ENCODE measurements at regions not wholly inside any gene's neighbourhood (a gene's known extent, or its start where the extent isn't known, plus 50 kb on each side); places are given as distances from the start of the nearest gene placed in this dataset.

GRCh38 chr4:131098976-131099375 is 2003.0 kb downstream of the C4orf33 start:
- DNase-seq, result no peak
- H3K79me1 ChIP-seq (ENCODE audit: low read length), result no peaks in the 10 kb centered on the region
- no peak overlapping the region for H4K8ac ChIP-seq (ENCODE audit: low read depth, low read length)
- H2BK5ac ChIP-seq (ENCODE audit: low read depth, low read length, poor library complexity), result no peak overlapping the region
- H2BK120ac ChIP-seq (ENCODE audit: insufficient read depth, low read length, poor library complexity), result no peak overlapping the region
- peak overlapping the region; percentile 30 for H3K4me3 ChIP-seq (ENCODE audit: low read depth, low read length)
- no peak overlapping the region for H3K18ac ChIP-seq (ENCODE audit: low read length)
- no peak overlapping the region for H3K23ac ChIP-seq (ENCODE audit: low read length)
- no peak overlapping the region for H3K27ac ChIP-seq (ENCODE audit: low read depth, low read length)
- H2AK5ac ChIP-seq (ENCODE audit: low read length), result no peak overlapping the region
- H3K4me2 ChIP-seq (ENCODE audit: low read length), result no peak overlapping the region
- WGBS (ENCODE audit: extremely low coverage, insufficient coverage, insufficient read length), result no CpG with 5 or more reads among the region's 5 CpGs
- H3K9me3 ChIP-seq (ENCODE audit: insufficient read depth, low read depth, low read length), result peaks cover 8% of the 10 kb centered on the region
- H3K4me1 ChIP-seq (ENCODE audit: control insufficient read depth in 1 of 2, insufficient read depth in 2 of 2, low read length in 2 of 2), result no peaks in the 10 kb centered on the region
- no peaks in the 10 kb centered on the region for H3K27me3 ChIP-seq (ENCODE audit: insufficient read depth, low read length)
- no peaks in the 10 kb centered on the region for H3K79me2 ChIP-seq (ENCODE audit: control insufficient read depth, insufficient read depth, low read length, poor library complexity)
- H3K4ac ChIP-seq (ENCODE audit: low read depth, low read length), result no peak overlapping the region
- no peak overlapping the region for H4K91ac ChIP-seq (ENCODE audit: low read depth, low read length)
- H2AFZ ChIP-seq (ENCODE audit: insufficient read depth, low read length, poor library complexity), result no peak overlapping the region
- no peak overlapping the region for H3K14ac ChIP-seq (ENCODE audit: low read length)
- H4K12ac ChIP-seq (ENCODE audit: low read depth, low read length), result no peak overlapping the region
- no peak overlapping the region for H2BK12ac ChIP-seq (ENCODE audit: low read length)
- no peak overlapping the region for H3K9ac ChIP-seq (ENCODE audit: low read length)
- no peaks in the 10 kb centered on the region for H3K36me3 ChIP-seq (ENCODE audit: control insufficient read depth in 1 of 2, insufficient read depth in 2 of 2, low read length in 2 of 2)

- H2AK5ac ChIP-seq (ENCODE audit: low read length), result no peak overlapping the region
- H3K36me3 ChIP-seq (ENCODE audit: control insufficient read depth in 1 of 2, insufficient read depth in 2 of 2, low read length in 2 of 2), result no peaks in the 10 kb centered on the region
- no peak overlapping the region for H2AFZ ChIP-seq (ENCODE audit: insufficient read depth, low read length, poor library complexity)
- H3K79me1 ChIP-seq (ENCODE audit: low read length), result no peaks in the 10 kb centered on the region
- no peak overlapping the region for H4K8ac ChIP-seq (ENCODE audit: low read depth, low read length)
- no peak overlapping the region for H4K12ac ChIP-seq (ENCODE audit: low read depth, low read length)
- H3K79me2 ChIP-seq (ENCODE audit: control insufficient read depth, insufficient read depth, low read length, poor library complexity), result no peaks in the 10 kb centered on the region
- no peak overlapping the region for H3K14ac ChIP-seq (ENCODE audit: low read length)
- H3K23ac ChIP-seq (ENCODE audit: low read length), result no peak overlapping the region
- no peak overlapping the region for H2BK5ac ChIP-seq (ENCODE audit: low read depth, low read length, poor library complexity)
- DNase-seq, result no peak
- H3K4me1 ChIP-seq (ENCODE audit: control insufficient read depth in 1 of 2, insufficient read depth in 2 of 2, low read length in 2 of 2), result no peaks in the 10 kb centered on the region
- H3K4me3 ChIP-seq (ENCODE audit: low read depth, low read length), result no peak overlapping the region
- no peak overlapping the region for H4K91ac ChIP-seq (ENCODE audit: low read depth, low read length)
- no peak overlapping the region for H2BK12ac ChIP-seq (ENCODE audit: low read length)
- no peak overlapping the region for H3K9ac ChIP-seq (ENCODE audit: low read length)
- no peak overlapping the region for H3K4me2 ChIP-seq (ENCODE audit: low read length)
- H3K27me3 ChIP-seq (ENCODE audit: insufficient read depth, low read length), result no peaks in the 10 kb centered on the region
- no CpG with 5 or more reads among the region's 3 CpGs for WGBS (ENCODE audit: extremely low coverage, insufficient coverage, insufficient read length)
- no peak overlapping the region for H2BK120ac ChIP-seq (ENCODE audit: insufficient read depth, low read length, poor library complexity)
- H3K9me3 ChIP-seq (ENCODE audit: insufficient read depth, low read depth, low read length), result no peaks in the 10 kb centered on the region
- H3K4ac ChIP-seq (ENCODE audit: low read depth, low read length), result no peak overlapping the region
- no peak overlapping the region for H3K18ac ChIP-seq (ENCODE audit: low read length)
- no peak overlapping the region for H3K27ac ChIP-seq (ENCODE audit: low read depth, low read length)
Measured at GRCh38 chr4:131113273-131113672, 2017.3 kb downstream of the C4orf33 start.

- Histone ChIP-seq H3K9me3 (ENCODE audit: insufficient read depth, low read depth, low read length) (no peaks in the 10 kb centered on the region), H3K4me1 (ENCODE audit: control insufficient read depth in 1 of 2, insufficient read depth in 2 of 2, low read length in 2 of 2) (no peaks in the 10 kb centered on the region), H2AFZ (ENCODE audit: insufficient read depth, low read length, poor library complexity) (no peak overlapping the region), H3K79me1 (ENCODE audit: low read length) (no peaks in the 10 kb centered on the region), H3K23ac (ENCODE audit: low read length) (no peak overlapping the region), H3K9ac (ENCODE audit: low read length) (no peak overlapping the region), H2BK12ac (ENCODE audit: low read length) (no peak overlapping the region), H3K14ac (ENCODE audit: low read length) (no peak overlapping the region), H3K18ac (ENCODE audit: low read length) (no peak overlapping the region), H2BK120ac (ENCODE audit: insufficient read depth, low read length, poor library complexity) (no peak overlapping the region), H3K4me2 (ENCODE audit: low read length) (no peak overlapping the region), H2BK5ac (ENCODE audit: low read depth, low read length, poor library complexity) (no peak overlapping the region), H3K36me3 (ENCODE audit: control insufficient read depth in 1 of 2, insufficient read depth in 2 of 2, low read length in 2 of 2) (no peaks in the 10 kb centered on the region), H4K8ac (ENCODE audit: low read depth, low read length) (no peak overlapping the region), H3K27me3 (ENCODE audit: insufficient read depth, low read length) (no peaks in the 10 kb centered on the region), H4K12ac (ENCODE audit: low read depth, low read length) (no peak overlapping the region), H3K27ac (ENCODE audit: low read depth, low read length) (no peak overlapping the region), H3K4ac (ENCODE audit: low read depth, low read length) (no peak overlapping the region), H3K79me2 (ENCODE audit: control insufficient read depth, insufficient read depth, low read length, poor library complexity) (no peaks in the 10 kb centered on the region), H2AK5ac (ENCODE audit: low read length) (no peak overlapping the region), H4K91ac (ENCODE audit: low read depth, low read length) (no peak overlapping the region), H3K4me3 (ENCODE audit: low read depth, low read length) (no peak overlapping the region)
- no CpG with 5 or more reads among the region's 2 CpGs for WGBS (ENCODE audit: extremely low coverage, insufficient coverage, insufficient read length)
- DNase-seq, result no peak
Measured at GRCh38 chr4:131113704-131114103, 2017.8 kb downstream of the C4orf33 start.

GRCh38 chr4:131119661-131120060 is 2023.7 kb downstream of the C4orf33 start:
- no peak overlapping the region for H4K91ac ChIP-seq (ENCODE audit: low read depth, low read length)
- no peak overlapping the region for H3K4me2 ChIP-seq (ENCODE audit: low read length)
- H4K12ac ChIP-seq (ENCODE audit: low read depth, low read length), result no peak overlapping the region
- H2AK5ac ChIP-seq (ENCODE audit: low read length), result no peak overlapping the region
- no peak overlapping the region for H3K9ac ChIP-seq (ENCODE audit: low read length)
- no peak overlapping the region for H4K8ac ChIP-seq (ENCODE audit: low read depth, low read length)
- H3K14ac ChIP-seq (ENCODE audit: low read length), result no peak overlapping the region
- no peak overlapping the region for H3K4ac ChIP-seq (ENCODE audit: low read depth, low read length)
- H3K79me2 ChIP-seq (ENCODE audit: control insufficient read depth, insufficient read depth, low read length, poor library complexity), result no peaks in the 10 kb centered on the region
- H2BK5ac ChIP-seq (ENCODE audit: low read depth, low read length, poor library complexity), result no peak overlapping the region
- no peak overlapping the region for H3K23ac ChIP-seq (ENCODE audit: low read length)
- no peaks in the 10 kb centered on the region for H3K27me3 ChIP-seq (ENCODE audit: insufficient read depth, low read length)
- no peak overlapping the region for H2BK12ac ChIP-seq (ENCODE audit: low read length)
- DNase-seq, result no peak
- no peaks in the 10 kb centered on the region for H3K9me3 ChIP-seq (ENCODE audit: insufficient read depth, low read depth, low read length)
- no peak overlapping the region for H2BK120ac ChIP-seq (ENCODE audit: insufficient read depth, low read length, poor library complexity)
- no peak overlapping the region for H3K18ac ChIP-seq (ENCODE audit: low read length)
- H2AFZ ChIP-seq (ENCODE audit: insufficient read depth, low read length, poor library complexity), result no peak overlapping the region
- no peak overlapping the region for H3K4me3 ChIP-seq (ENCODE audit: low read depth, low read length)
- no peak overlapping the region for H3K27ac ChIP-seq (ENCODE audit: low read depth, low read length)
- H3K4me1 ChIP-seq (ENCODE audit: control insufficient read depth in 1 of 2, insufficient read depth in 2 of 2, low read length in 2 of 2), result no peaks in the 10 kb centered on the region
- H3K79me1 ChIP-seq (ENCODE audit: low read length), result no peaks in the 10 kb centered on the region
- no peaks in the 10 kb centered on the region for H3K36me3 ChIP-seq (ENCODE audit: control insufficient read depth in 1 of 2, insufficient read depth in 2 of 2, low read length in 2 of 2)
